ENCODE measurements at regions not wholly inside any gene's neighbourhood (a gene's known extent, or its start where the extent isn't known, plus 50 kb on each side); places are given as distances from the start of the nearest gene placed in this dataset.

GRCh38 chr7:46490406-46490805 lies 569.3 kb upstream of the IGFBP3 start:
- no peak for DNase-seq (ENCODE audit: low spot score)

GRCh38 chr7:46489106-46489505 lies 568.0 kb upstream of the IGFBP3 start:
- no peak for DNase-seq (ENCODE audit: low spot score)

- DNase-seq (ENCODE audit: low spot score): no peak
These were observed 567.5 kb upstream of the IGFBP3 start for GRCh38 chr7:46488607-46489006.

- DNase-seq (ENCODE audit: low spot score): peak; percentile 82
These were observed 565.5 kb upstream of the IGFBP3 start for GRCh38 chr7:46486256-46487206.

- peak; percentile 52 for DNase-seq (ENCODE audit: low spot score)
These were observed 564.5 kb upstream of the IGFBP3 start for GRCh38 chr7:46485481-46486065.

GRCh38 chr7:46484906-46485305 lies 563.8 kb upstream of the IGFBP3 start:
- DNase-seq (ENCODE audit: low spot score): no peak

GRCh38 chr7:46480619-46481018 lies 559.5 kb upstream of the IGFBP3 start:
- no peak for DNase-seq (ENCODE audit: low spot score)

- no peak for DNase-seq (ENCODE audit: low spot score)
These were observed 558.6 kb upstream of the IGFBP3 start for GRCh38 chr7:46479680-46480079.

GRCh38 chr7:46478046-46478445 lies 557.0 kb upstream of the IGFBP3 start:
- DNase-seq (ENCODE audit: low spot score): peak; percentile 49

- DNase-seq (ENCODE audit: low spot score): no peak
These were observed 547.8 kb upstream of the IGFBP3 start for GRCh38 chr7:46468753-46469356.

GRCh38 chr7:46463170-46463569 lies 542.1 kb upstream of the IGFBP3 start:
- no peak for DNase-seq (ENCODE audit: low spot score)

- no peak for DNase-seq (ENCODE audit: low spot score)
These were observed 540.3 kb upstream of the IGFBP3 start for GRCh38 chr7:46461334-46461777.

GRCh38 chr7:46459942-46460341 lies 538.9 kb upstream of the IGFBP3 start:
- DNase-seq (ENCODE audit: low spot score): peak; percentile 14

GRCh38 chr7:46454816-46455215 lies 533.7 kb upstream of the IGFBP3 start:
- peak; percentile 25 for DNase-seq (ENCODE audit: low spot score)

- no peak for DNase-seq (ENCODE audit: low spot score)
These were observed 531.6 kb upstream of the IGFBP3 start for GRCh38 chr7:46452561-46453135.

- no peak for DNase-seq (ENCODE audit: low spot score)
These were observed 530.8 kb upstream of the IGFBP3 start for GRCh38 chr7:46451846-46452245.

GRCh38 chr7:46450886-46451285 lies 529.8 kb upstream of the IGFBP3 start:
- DNase-seq (ENCODE audit: low spot score): peak; percentile 18

- no peak for DNase-seq (ENCODE audit: low spot score)
These were observed 529.4 kb upstream of the IGFBP3 start for GRCh38 chr7:46450425-46450824.

- DNase-seq (ENCODE audit: low spot score): no peak
These were observed 528.7 kb upstream of the IGFBP3 start for GRCh38 chr7:46449743-46450142.

GRCh38 chr7:46448478-46448877 lies 527.4 kb upstream of the IGFBP3 start:
- DNase-seq (ENCODE audit: low spot score): no peak

GRCh38 chr7:46446151-46446550 lies 525.1 kb upstream of the IGFBP3 start:
- DNase-seq (ENCODE audit: low spot score): no peak

GRCh38 chr7:46444256-46444655 lies 523.2 kb upstream of the IGFBP3 start:
- peak; percentile 18 for DNase-seq (ENCODE audit: low spot score)

GRCh38 chr7:46440186-46440585 lies 519.1 kb upstream of the IGFBP3 start:
- no peak for DNase-seq (ENCODE audit: low spot score)
